WTC11 (cell line): ENCODE measurements at regions not wholly inside any gene's neighbourhood (a gene's known extent, or its start where the extent isn't known, plus 50 kb on each side); places are given as distances from the start of the nearest gene placed in this dataset.

ENCODE experiments used
- CREB1 ChIP-seq: sonication (generic); formaldehyde crosslinking; IDR thresholded peaks from 2 replicates; pipeline ENCODE4 v1.8.0; 2023; ENCODE audit warnings: mild to moderate bottlenecking, missing genetic modification reagents
- CTCF ChIP-seq: fragments of 200-600 bp; IDR thresholded peaks from 2 replicates; pipeline ENCODE4 v1.8.0; 2022; ENCODE audit warnings: antibody characterized with exemption
- PREB ChIP-seq: sonication (generic); formaldehyde crosslinking; IDR thresholded peaks from 2 replicates; pipeline ENCODE4 v1.8.1; 2022; ENCODE audit warnings: mild to moderate bottlenecking, missing genetic modification reagents, moderate library complexity, borderline replicate concordance
- ZBTB43 ChIP-seq: sonication (generic); formaldehyde crosslinking; IDR thresholded peaks from 2 replicates; pipeline ENCODE4 v1.8.1; 2023; ENCODE audit warnings: mild to moderate bottlenecking, missing genetic modification reagents

- TF ChIP-seq ZBTB43 (CRISPR knock-in tag) (no peak), PREB (CRISPR knock-in tag) (no peak), CTCF (no peak), CREB1 (CRISPR knock-in tag) (no peak)
Measured at GRCh38 chr3:105999856-106000255, 131.0 kb upstream of the CBLB start.
